ENCODE measurements at regions not wholly inside any gene's neighbourhood (a gene's known extent, or its start where the extent isn't known, plus 50 kb on each side); places are given as distances from the start of the nearest gene placed in this dataset.

DNA sequence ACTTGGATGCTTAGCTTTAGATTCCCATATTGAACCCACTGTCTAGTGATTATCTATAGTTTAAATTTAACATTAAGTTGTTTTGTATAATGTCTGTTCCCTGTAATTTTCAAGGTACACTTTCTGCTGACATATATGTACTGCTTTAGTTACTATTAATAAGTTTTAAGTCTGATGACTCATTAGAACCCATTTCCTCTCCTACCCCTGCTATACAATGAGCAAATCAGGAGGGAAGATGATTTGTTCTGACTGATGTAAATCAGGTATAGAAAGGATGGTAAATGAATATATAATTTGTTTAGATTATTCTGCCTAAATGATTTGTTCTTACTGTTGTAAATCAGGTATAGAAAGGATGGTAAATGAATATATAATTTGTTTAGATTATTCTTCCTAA, 691.8 kb downstream of the NXPH1 start:
- intact Hi-C loops (cut with micrococcal nuclease; ENCODE audit: unreplicated experiment): no loop called here
- BruUV-seq (replicated peaks): no TSS peak
- H3K4me3 ChIP-seq (ENCODE audit: low read depth, low read length, poor library complexity, severe bottlenecking): no peak overlapping the region
- H3K9me3 ChIP-seq (ENCODE audit: low read depth, low read length, poor library complexity, severe bottlenecking): no peaks in the 10 kb centered on the region
- no peaks in the 10 kb centered on the region for H3K27me3 ChIP-seq (replicated peaks; ENCODE audit: insufficient read depth, low read depth, low read length, poor library complexity)
- no peak overlapping the region for H3K27ac ChIP-seq (ENCODE audit: low read depth, low read length, poor library complexity, severe bottlenecking)
- no peak for DNase-seq (ENCODE audit: low spot score)
- no peaks in the 10 kb centered on the region for H3K4me1 ChIP-seq (ENCODE audit: insufficient read depth, low read length, poor library complexity, severe bottlenecking)
- TF ChIP-seq EZH2 (IDR thresholded peaks at IDR 0.05; ENCODE audit: borderline replicate concordance, low read depth, low read length, poor library complexity, severe bottlenecking): no peak
- TF ChIP-seq, protein P1, sequence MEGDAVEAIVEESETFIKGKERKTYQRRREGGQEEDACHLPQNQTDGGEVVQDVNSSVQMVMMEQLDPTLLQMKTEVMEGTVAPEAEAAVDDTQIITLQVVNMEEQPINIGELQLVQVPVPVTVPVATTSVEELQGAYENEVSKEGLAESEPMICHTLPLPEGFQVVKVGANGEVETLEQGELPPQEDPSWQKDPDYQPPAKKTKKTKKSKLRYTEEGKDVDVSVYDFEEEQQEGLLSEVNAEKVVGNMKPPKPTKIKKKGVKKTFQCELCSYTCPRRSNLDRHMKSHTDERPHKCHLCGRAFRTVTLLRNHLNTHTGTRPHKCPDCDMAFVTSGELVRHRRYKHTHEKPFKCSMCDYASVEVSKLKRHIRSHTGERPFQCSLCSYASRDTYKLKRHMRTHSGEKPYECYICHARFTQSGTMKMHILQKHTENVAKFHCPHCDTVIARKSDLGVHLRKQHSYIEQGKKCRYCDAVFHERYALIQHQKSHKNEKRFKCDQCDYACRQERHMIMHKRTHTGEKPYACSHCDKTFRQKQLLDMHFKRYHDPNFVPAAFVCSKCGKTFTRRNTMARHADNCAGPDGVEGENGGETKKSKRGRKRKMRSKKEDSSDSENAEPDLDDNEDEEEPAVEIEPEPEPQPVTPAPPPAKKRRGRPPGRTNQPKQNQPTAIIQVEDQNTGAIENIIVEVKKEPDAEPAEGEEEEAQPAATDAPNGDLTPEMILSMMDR (conservative IDR thresholded peaks at IDR 0.05; ENCODE audit: low read depth, low read length): no peak
- POLR2A ChIA-PET (ENCODE audit: low non-redundant PET): no interaction called here
- CTCF ChIA-PET: no interaction called here
- H3K36me3 ChIP-seq (ENCODE audit: insufficient read depth, low read length, poor library complexity, severe bottlenecking): no peaks in the 10 kb centered on the region

DNA sequence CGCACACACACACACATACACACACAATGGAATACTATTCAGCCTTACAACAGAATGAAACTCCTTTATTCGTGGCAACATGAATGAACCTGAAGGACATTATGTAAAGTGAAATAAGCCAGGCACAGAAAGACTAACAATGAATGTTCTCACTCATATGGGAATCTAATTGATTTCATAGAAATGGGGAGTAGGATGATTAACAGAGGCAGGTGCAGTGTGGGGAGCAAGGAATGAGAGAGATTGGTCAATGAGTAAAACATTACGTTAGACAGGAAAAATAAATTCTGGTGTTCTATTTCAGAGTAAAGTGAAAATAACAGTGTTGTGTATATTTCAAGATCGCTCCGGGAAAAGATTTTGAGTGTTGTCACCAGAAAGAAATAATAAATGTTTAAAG, 694.5 kb downstream of the NXPH1 start:
- Histone ChIP-seq H3K4me3 (ENCODE audit: low read depth, low read length, poor library complexity, severe bottlenecking) (no peak overlapping the region), H3K27me3 (replicated peaks; ENCODE audit: insufficient read depth, low read depth, low read length, poor library complexity) (no peaks in the 10 kb centered on the region), H3K27ac (ENCODE audit: low read depth, low read length, poor library complexity, severe bottlenecking) (no peak overlapping the region), H3K9me3 (ENCODE audit: low read depth, low read length, poor library complexity, severe bottlenecking) (no peaks in the 10 kb centered on the region), H3K36me3 (ENCODE audit: insufficient read depth, low read length, poor library complexity, severe bottlenecking) (no peaks in the 10 kb centered on the region), H3K4me1 (ENCODE audit: insufficient read depth, low read length, poor library complexity, severe bottlenecking) (no peaks in the 10 kb centered on the region)
- intact Hi-C loops (cut with micrococcal nuclease; ENCODE audit: unreplicated experiment): loop anchor here (1.0 kb wide), 1 partner anchor 21 kb away; no protein-coding TSS in a partner anchor
- ChIA-PET CTCF (no interaction called here), POLR2A (ENCODE audit: low non-redundant PET) (no interaction called here)
- TF ChIP-seq, protein P1 (conservative IDR thresholded peaks at IDR 0.05; ENCODE audit: low read depth, low read length): no peak
- TF ChIP-seq EZH2 (IDR thresholded peaks at IDR 0.05; ENCODE audit: borderline replicate concordance, low read depth, low read length, poor library complexity, severe bottlenecking): no peak
- no TSS peak for BruUV-seq (replicated peaks)
- no peak for DNase-seq (ENCODE audit: low spot score)

DNA sequence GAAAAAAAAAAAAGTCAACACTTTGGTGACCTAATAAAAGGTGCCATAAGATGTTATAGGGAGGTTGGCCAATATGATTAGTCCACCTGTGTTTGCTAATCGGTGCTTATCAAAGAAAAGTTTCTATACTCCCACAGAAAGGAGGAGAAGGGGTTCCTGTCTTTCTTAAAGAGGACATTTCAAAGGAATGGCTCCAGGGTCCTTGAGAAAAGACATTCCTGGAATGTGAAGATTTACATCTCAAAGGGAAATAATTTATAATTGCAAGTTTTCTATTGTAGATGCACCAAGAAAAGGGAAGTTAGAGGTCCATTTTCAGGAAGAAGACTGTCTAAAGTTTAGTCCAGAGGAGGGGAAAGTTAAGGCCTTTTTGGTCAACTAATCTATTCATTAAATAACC, 715.3 kb downstream of the NXPH1 start:
- CTCF ChIA-PET: no interaction called here
- no TSS peak for BruUV-seq (replicated peaks)
- TF ChIP-seq, protein P1 (conservative IDR thresholded peaks at IDR 0.05; ENCODE audit: low read depth, low read length): no peak
- TF ChIP-seq EZH2 (IDR thresholded peaks at IDR 0.05; ENCODE audit: borderline replicate concordance, low read depth, low read length, poor library complexity, severe bottlenecking): no peak
- Histone ChIP-seq H3K9me3 (ENCODE audit: low read depth, low read length, poor library complexity, severe bottlenecking) (no peaks in the 10 kb centered on the region), H3K27ac (ENCODE audit: low read depth, low read length, poor library complexity, severe bottlenecking) (no peak overlapping the region), H3K4me1 (ENCODE audit: insufficient read depth, low read length, poor library complexity, severe bottlenecking) (no peaks in the 10 kb centered on the region), H3K36me3 (ENCODE audit: insufficient read depth, low read length, poor library complexity, severe bottlenecking) (no peaks in the 10 kb centered on the region), H3K27me3 (replicated peaks; ENCODE audit: insufficient read depth, low read depth, low read length, poor library complexity) (no peaks in the 10 kb centered on the region), H3K4me3 (ENCODE audit: low read depth, low read length, poor library complexity, severe bottlenecking) (no peak overlapping the region)
- no peak for DNase-seq (ENCODE audit: low spot score)
- intact Hi-C loops (cut with micrococcal nuclease; ENCODE audit: unreplicated experiment): loop anchor here (1.0 kb wide), 1 partner anchor 21 kb away; no protein-coding TSS in a partner anchor
- POLR2A ChIA-PET (ENCODE audit: low non-redundant PET): no interaction called here
